ENCODE measurements at regions not wholly inside any gene's neighbourhood (a gene's known extent, or its start where the extent isn't known, plus 50 kb on each side); places are given as distances from the start of the nearest gene placed in this dataset.

GRCh38 chr11:101224221-101224620 lies 94.6 kb upstream of the PGR start:
- no peak for TF ChIP-seq POLR2A (IDR thresholded peaks at IDR 0.05; ENCODE audit: extremely low read depth, insufficient read length)
- TF ChIP-seq, protein P1, sequence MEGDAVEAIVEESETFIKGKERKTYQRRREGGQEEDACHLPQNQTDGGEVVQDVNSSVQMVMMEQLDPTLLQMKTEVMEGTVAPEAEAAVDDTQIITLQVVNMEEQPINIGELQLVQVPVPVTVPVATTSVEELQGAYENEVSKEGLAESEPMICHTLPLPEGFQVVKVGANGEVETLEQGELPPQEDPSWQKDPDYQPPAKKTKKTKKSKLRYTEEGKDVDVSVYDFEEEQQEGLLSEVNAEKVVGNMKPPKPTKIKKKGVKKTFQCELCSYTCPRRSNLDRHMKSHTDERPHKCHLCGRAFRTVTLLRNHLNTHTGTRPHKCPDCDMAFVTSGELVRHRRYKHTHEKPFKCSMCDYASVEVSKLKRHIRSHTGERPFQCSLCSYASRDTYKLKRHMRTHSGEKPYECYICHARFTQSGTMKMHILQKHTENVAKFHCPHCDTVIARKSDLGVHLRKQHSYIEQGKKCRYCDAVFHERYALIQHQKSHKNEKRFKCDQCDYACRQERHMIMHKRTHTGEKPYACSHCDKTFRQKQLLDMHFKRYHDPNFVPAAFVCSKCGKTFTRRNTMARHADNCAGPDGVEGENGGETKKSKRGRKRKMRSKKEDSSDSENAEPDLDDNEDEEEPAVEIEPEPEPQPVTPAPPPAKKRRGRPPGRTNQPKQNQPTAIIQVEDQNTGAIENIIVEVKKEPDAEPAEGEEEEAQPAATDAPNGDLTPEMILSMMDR (IDR thresholded peaks at IDR 0.05; ENCODE audit: low read depth, low read length): no peak
- TF ChIP-seq, protein P2, sequence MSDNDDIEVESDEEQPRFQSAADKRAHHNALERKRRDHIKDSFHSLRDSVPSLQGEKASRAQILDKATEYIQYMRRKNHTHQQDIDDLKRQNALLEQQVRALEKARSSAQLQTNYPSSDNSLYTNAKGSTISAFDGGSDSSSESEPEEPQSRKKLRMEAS (IDR thresholded peaks at IDR 0.05; ENCODE audit: low read depth, low read length): no peak
- TF ChIP-seq MYC (IDR thresholded peaks at IDR 0.05; ENCODE audit: low read depth, low read length): no peak

Data from NB4 (cell line).